Activated gamma-delta T cell treated with anti-CD3 and anti-CD28 coated beads, Interleukin-2, amount 50 U/mL, for 16 hours (primary cell): ENCODE measurements at regions not wholly inside any gene's neighbourhood (a gene's known extent, or its start where the extent isn't known, plus 50 kb on each side); places are given as distances from the start of the nearest gene placed in this dataset.

Experiments used
- DNase-seq: peaks from one replicate; pipeline ENCODE4 v3.0.0-alpha.2; 2020; ENCODE audit warnings: low read depth

DNA sequence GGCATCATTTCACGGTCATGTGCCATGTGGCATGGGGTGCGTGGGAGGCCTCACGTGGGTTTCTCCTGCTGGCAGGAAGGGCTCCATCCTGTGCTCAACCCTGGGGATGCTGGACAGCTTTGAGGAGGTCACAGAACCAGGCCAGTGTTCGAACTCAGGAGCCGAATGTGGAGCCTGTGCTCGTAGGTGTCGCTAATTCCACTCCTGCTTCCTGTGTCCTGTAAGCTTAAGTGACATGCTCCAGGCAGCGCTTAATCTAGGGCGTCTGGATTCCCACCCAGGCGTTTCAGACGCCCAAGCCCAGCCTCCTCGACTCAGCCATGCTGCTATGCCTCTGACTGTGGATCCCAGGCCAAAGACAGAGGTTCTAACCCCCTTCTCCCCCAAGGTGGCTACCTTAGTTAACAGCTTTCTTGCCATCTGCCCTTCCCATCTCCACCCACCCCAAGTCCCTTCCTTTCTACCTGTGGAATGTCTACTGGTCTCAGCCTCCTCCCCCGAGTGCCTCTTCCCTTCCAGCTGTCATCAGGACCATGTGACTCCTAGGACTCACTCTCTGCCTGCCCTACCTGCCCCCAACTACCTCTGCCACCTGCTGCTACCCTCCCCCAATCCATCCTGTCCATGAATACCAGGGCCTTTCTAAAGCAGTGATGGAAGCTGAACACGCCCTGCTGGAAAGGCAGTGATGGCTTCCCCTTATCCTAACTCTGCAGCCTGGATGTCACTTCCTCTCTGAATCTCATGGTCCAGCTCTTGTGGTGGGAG is 255.1 kb downstream of the CDH26 start:
- DNase-seq, result no peak

- DNase-seq, result no peak
Measured at GRCh38 chr20:60214901-60215815, 256.9 kb downstream of the CDH26 start.

GRCh38 chr20:60215816-60216730 is 257.9 kb downstream of the CDH26 start:
- DNase-seq, result no peak

DNA sequence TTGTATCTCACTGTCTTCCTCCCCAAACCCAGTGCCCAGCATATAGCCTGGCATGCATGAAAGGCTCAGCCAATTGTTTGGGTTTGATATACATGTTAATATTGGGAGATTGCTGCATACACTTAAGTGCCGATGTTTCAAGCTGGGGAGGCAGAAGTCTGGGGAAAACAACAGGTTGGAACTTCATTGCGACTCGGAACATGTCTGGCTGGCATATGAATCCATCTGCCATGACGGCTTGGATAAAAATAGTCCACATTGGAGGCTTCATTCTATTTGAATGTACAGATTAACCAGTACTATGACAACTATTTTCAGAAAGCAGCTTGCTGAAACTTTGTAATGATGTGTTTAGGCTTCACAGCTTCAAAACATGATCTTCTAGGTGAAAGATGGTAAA is 261.0 kb downstream of the CDH26 start:
- no peak for DNase-seq

- DNase-seq, result no peak
Measured at GRCh38 chr20:60219984-60220562, 261.9 kb downstream of the CDH26 start.

- DNase-seq, result no peak
Measured at GRCh38 chr20:60220706-60221105, 262.5 kb downstream of the CDH26 start.

DNA sequence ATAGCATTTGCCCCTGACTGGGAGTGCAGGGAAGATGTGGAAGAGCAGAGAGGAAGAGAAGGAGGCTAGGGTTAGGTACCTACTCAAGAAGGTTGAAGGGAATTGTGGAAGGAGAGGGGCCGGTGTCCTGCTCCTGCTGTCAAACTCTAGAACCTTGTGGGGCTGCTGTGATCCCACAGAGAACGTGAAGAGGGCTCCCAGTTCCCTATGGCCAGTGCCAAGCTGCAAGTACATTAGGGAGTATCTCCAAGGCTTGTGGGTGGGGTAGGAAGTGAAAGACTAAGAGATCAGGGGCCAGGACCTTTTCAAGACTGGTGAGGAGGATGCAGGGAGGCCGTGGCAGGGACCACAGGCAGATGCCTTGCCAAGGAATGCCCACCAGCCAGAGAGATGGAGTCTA is 263.4 kb downstream of the CDH26 start:
- DNase-seq, result no peak

DNA sequence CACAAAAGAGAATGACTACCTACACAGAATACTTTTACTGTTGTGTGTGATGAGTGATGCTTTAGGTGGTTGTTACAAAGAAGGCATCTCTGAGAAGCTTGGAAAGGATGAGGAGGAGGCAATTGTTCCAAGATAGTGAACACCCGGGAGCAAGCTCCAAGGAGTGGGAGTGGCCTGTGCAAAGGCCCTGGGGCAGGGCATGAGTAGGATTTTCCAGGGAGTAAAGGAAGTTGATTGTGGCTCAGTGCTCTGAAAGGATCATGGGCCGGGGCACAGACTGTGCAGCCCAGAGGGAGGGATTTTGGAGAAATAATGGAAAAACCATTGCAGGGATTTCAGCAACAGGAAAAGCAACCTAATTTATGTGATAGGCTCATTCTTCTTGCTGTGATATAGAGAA is 264.3 kb downstream of the CDH26 start:
- DNase-seq, result no peak

DNA sequence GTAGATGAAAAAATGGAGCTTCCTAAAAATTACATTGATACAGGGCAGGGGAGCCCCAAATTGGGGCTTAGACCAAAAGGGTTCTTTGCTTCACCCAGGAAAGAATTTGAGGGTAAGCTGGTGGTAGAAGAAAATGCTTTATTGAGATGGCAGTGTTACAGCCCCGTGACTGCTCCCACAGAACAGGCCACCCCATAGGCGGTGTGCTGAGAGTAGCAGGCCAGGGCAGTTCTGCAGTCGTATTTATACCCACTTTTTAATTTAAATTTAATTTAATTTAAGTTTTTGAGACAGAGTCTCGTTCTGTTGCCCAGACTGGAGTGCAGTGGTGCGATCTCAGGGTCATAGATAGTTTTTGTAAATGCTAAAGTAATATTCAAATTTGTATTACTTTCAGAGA is 265.0 kb downstream of the CDH26 start:
- DNase-seq, result no peak

DNA sequence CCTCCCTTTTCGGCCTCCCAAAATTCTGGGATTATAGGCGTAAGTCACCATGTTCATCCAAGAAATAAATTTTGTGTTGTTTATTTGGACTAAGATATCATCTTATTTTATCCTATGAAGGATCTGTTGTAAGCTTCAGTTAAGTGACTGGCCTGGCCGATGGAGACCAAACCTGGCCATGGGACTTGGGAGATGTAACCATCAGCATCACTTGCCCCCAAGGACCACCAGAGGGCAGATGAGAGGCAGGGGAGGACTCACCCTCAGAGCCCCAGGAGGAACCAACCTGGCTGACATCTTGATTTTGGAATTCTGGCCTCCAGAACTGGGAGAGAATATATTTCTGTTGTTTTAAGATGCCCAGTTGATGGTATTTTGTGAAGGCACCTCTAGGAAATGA is 266.7 kb downstream of the CDH26 start:
- DNase-seq, result no peak

DNA sequence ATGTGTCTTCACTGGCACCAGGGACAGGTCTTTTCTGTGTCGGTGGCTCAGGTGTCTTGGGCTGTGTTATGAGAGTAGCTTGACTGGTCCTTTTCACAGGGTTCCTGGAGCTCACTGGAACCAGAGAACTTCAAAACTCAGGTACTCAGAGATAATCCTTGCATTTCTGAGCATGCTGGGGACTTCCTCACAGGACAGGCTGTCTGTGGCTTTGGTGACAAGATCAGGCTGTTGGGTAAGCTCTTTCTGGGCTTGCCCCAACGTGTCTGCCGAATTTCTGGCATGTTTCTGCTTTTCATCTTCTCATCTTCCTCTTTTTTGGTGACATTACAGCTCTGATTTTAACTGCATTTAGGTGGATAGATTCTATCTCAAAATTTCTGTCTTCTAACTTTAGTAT is 270.0 kb downstream of the CDH26 start:
- DNase-seq, result no peak

GRCh38 chr20:60232380-60232779 is 274.2 kb downstream of the CDH26 start:
- DNase-seq, result no peak

GRCh38 chr20:60233018-60233630 is 274.9 kb downstream of the CDH26 start:
- DNase-seq, result no peak

- DNase-seq, result no peak
Measured at GRCh38 chr20:60236613-60237012, 278.4 kb downstream of the CDH26 start.

DNA sequence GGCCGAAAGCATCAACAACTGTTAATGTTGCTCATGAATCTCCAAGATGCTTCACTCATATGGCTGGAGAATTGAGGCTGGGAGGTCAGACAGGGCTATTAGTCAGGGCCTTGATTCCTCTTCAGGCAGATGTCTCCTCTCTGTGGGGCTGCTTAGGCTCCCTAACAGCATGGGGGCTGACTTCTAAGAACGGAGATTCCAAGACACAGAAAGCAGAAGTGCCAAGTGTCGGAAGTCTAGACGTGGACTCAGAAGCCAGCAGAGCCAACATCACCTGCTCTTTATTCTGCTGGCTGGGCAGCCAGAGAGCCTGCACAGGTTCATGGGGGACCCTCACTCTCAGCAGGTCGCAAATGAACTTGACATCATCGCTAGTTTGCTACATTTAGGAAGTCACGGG is 279.8 kb downstream of the CDH26 start:
- DNase-seq, result no peak

GRCh38 chr20:60238992-60239660 is 280.9 kb downstream of the CDH26 start:
- DNase-seq, result no peak

DNA sequence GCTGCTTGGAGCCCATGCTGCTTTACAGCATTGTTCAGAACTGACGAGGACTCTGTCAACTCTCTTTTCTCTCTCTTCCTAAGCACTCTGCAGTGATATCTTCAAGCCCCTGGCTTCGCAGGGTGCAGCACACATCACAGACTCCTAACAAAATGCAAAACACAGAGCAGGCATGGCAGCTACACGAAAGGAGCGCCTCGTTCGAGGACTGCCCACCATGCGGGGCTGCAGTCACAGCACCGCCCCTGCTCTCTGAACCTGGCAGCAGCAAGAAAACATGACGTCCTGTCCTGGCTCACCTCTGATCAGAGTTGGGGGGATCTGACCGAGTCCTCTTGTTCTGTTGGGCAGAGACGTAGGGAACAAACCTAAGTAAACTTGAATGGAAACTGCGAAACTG is 281.7 kb downstream of the CDH26 start:
- DNase-seq, result no peak

GRCh38 chr20:60240415-60240814 is 282.2 kb downstream of the CDH26 start:
- DNase-seq, result no peak

DNA sequence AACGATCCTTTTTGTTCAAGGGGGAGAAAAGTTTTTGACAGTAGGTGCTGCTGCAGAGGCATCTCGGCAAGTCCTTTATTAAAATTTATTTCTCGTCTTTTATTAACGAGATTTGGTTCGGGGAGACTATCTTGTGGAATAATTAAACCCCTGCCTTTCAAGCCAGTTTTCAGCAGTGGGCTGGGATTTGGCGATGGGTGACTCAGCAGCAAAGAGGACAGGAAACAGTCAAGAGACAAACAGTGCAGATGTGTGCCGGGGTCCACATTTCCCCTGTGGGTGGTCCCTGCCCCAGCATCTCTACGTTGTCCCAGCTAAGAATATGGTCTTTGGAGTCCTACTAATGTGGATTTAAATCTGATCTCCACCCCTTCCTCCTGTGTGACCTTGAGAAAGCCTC is 282.8 kb downstream of the CDH26 start:
- DNase-seq, result no peak

DNA sequence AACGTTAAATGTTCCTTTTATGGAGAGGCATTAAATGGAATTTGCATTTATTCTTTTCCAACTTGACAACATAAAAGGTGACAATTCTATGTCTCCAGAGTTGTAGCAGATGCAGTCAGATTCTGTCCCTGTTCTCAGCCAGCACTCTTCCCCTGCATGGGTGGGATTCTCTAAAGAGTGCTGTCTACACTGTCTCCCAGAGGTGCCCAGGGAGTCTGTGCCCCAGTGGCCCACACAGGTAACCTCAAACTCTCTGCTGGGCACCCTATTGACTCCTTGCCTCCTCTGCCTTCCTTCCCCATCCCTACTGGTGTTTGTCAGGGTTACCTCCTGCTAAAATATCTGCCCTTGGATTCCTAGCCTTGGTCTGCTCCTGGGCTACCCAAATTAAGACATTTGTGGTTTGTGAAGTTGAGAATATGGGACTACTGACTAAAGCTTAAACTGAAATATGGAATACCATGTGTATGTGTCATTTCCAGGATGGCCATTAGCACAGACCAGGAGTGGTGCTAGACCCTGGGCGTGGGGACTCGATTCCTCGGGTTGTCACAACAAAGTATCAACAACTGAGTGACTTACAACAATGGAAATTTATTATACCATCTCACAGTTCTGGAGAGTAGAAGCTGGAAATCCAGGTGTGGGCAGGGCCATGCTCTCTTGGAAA is 284.7 kb downstream of the CDH26 start:
- DNase-seq, result no peak
